H7 (cell line): ENCODE measurements at regions not wholly inside any gene's neighbourhood (a gene's known extent, or its start where the extent isn't known, plus 50 kb on each side); places are given as distances from the start of the nearest gene placed in this dataset.

Experiments
- DNase-seq: peaks from one replicate; pipeline ENCODE4 v3.0.0; 2012
- H3K27me3 ChIP-seq: 2 replicates; pipeline ENCODE4 v1.6.0; 2011; ENCODE audit warnings: mild to moderate bottlenecking, low read length; ENCODE audit not compliant: control insufficient read depth, insufficient read depth
- H3K36me3 ChIP-seq: replicated peaks from 2 replicates; pipeline ENCODE4 v1.5.1; 2011; ENCODE audit warnings: low read length; ENCODE audit not compliant: control insufficient read depth, insufficient read depth
- H3K4me3 ChIP-seq: 2 replicates; pipeline ENCODE4 v1.5.1; 2011; ENCODE audit warnings: low read depth, mild to moderate bottlenecking, control low read depth, low read length, moderate library complexity; ENCODE audit not compliant: insufficient read depth

DNA sequence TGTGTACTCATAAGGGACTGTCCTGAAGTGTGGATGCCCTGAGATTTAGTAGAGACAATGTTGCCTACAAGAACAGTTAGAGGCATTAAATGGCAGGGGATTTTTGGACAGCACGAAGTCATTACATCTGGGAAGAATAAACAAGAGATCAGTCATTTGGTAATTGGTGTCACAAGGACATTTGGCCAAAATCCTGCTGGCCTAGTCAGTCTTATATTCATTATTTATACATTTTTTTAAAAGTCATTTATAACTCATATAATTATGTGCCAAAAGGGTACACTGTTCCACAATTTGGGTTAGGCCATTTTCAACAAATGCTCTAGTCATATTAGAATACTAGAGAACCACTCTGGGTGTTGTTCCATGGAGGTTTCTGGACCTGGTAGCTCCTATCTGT lies 104.7 kb downstream of the LRATD1 start:
- H3K4me3 ChIP-seq = no peak overlapping the region
- no peak for DNase-seq
- H3K36me3 ChIP-seq = no peaks in the 10 kb centered on the region
- H3K27me3 ChIP-seq = no peaks in the 10 kb centered on the region

DNA sequence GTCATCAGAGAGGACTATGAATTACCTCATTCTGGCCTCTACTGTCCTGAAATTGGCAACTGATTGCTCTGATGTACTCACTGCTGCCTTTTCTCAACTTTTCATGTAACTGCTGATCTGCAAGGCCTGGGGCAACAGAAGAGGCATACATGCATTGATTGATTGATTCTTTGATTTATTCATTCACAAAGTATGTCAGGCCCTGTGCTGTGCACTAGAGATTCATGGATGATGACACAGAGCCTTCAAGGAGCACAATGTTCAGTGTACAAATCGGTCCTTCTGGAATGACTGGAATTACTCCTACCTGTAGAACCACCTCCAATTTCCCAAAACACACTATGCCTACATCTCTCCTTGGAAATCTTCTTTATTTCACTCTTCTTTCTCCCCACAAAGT lies 111.3 kb downstream of the LRATD1 start:
- H3K4me3 ChIP-seq = no peak overlapping the region
- no peak for DNase-seq
- H3K36me3 ChIP-seq = no peaks in the 10 kb centered on the region
- no peaks in the 10 kb centered on the region for H3K27me3 ChIP-seq

DNA sequence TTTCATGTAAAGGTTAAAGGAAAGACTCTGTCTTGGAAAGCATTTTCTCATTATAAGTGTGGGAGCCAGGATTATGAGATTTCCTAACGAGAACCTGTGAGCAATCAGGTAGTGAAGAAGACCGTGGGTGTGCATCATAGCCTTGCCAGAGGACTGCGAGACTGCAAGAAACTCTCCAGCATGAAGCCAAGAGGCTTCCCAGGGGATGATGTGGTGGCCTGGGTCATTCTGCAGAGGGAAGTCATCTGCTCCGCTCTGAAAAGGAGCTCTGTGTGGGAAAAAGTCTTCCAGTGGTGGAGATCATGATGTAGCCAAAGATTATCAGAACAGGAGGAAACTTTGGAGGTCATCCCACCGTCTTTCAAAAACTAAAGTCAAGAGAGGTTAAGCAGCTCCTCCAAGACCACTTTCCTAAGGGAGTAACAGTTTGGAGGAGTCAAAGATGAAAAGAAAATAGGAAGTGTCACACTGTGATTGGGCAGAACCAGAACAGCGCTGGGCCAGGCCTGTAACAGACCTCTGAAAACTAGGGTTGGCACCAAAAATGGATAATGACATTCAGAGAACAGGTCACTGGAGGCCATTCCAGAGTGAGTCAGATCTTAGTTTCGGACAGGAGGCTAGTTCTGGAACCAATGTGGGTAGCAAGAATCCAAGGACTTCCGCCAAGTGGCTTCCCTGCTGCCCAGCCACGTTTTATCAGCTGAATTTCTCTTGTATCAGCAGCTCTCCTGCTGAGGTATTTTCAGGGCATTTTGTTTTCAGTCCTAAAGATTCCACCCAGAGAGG lies 113.0 kb downstream of the LRATD1 start:
- H3K27me3 ChIP-seq = no peaks in the 10 kb centered on the region
- no peak for DNase-seq
- no peak overlapping the region for H3K4me3 ChIP-seq
- H3K36me3 ChIP-seq = no peaks in the 10 kb centered on the region

DNA sequence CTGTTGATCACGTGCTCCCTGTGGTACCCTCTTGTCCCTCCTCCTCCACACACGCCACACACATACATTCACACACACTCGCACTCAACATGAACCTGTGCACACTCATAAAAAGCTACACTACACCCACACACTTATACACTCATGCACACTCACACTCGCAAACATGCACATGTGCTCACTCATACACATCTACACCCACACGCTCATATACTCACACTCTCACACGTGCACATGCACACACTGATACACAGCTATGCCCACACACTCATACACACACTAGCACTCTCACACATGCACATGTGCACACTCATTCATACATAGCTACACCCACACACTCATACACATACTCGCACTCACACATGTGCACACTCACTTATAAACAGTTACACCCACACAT lies 113.6 kb downstream of the LRATD1 start:
- Histone ChIP-seq H3K36me3 (no peaks in the 10 kb centered on the region), H3K27me3 (no peaks in the 10 kb centered on the region), H3K4me3 (no peak overlapping the region)
- no peak for DNase-seq

DNA sequence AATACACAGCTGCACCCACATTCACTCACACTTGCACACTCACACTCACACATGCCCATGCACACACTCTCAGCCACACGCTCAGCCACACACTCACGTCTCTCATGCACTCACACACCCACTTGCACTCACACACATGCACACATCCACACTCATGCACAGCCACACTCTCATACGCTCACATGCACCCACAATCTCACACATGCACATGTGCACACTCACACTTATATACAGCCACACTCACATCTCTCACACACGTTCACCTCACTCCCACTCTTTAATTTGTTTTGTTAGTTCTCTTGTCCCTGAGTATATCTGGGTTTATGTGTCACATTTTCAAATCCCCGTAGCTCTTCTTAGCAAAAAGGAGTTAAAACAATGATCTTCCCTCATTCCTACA lies 114.9 kb downstream of the LRATD1 start:
- H3K36me3 ChIP-seq = no peaks in the 10 kb centered on the region
- no peaks in the 10 kb centered on the region for H3K27me3 ChIP-seq
- H3K4me3 ChIP-seq = no peak overlapping the region
- DNase-seq = no peak

DNA sequence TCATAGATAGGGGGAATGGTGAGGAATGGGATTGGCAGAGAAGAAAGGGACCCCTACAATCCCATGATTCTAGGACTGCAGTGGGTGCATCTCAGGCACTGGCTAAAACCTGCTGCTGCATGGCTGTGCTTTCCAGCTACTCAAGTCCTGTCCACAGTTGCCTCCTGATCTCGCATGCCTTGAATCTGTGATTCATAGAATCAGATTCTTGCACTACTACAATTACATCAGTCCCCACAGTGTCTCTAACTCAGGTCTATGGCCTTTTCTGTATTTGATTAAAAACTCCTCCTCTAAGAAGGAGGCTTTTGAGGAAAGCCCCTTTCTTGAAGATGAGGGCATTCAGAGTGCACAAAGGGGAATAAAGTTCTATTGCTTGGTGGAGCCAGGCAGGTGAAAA lies 117.4 kb downstream of the LRATD1 start:
- DNase-seq = no peak
- Histone ChIP-seq H3K27me3 (no peaks in the 10 kb centered on the region), H3K4me3 (no peak overlapping the region), H3K36me3 (no peaks in the 10 kb centered on the region)

DNA sequence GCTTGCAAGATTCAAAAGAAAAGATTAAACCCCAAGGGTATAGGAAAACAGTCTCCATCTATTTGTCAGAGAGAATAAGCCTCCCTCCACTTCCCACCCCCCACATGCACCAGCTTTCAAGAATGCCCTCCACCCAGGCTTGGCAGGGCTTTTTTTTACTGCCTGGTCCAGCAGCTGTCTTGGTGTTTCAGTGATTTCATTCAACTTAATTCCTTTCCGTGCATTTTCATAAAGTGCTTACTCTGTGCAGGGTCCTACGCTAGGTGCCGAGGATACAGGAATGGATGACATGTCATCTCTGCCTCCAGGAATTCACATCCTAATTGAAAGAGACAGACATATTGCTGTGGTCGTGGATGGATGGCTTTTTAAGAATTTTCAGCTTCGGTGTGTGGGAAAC lies 117.9 kb downstream of the LRATD1 start:
- Histone ChIP-seq H3K27me3 (no peaks in the 10 kb centered on the region), H3K4me3 (no peak overlapping the region), H3K36me3 (no peaks in the 10 kb centered on the region)
- no peak for DNase-seq

DNA sequence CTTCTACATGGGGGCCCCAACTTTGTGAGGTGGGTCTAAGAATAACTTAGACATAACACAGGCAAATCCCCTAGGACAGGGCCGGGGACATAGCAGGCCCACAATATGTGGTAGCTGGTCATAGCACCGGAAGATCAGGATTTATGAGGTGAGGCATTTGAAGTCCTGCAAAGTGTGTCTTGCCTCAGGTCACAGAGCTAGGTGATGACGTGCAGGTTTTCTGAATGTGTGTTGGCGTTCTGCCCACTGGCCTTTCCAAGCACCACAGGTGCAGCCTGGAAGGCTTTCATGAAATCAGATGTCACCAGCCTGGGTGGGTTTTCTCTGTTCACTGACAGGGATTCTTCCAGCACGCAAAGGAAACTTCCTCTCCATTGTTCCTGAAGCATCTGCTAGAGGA lies 119.1 kb downstream of the LRATD1 start:
- no peak for DNase-seq
- no peaks in the 10 kb centered on the region for H3K36me3 ChIP-seq
- no peak overlapping the region for H3K4me3 ChIP-seq
- no peaks in the 10 kb centered on the region for H3K27me3 ChIP-seq

DNA sequence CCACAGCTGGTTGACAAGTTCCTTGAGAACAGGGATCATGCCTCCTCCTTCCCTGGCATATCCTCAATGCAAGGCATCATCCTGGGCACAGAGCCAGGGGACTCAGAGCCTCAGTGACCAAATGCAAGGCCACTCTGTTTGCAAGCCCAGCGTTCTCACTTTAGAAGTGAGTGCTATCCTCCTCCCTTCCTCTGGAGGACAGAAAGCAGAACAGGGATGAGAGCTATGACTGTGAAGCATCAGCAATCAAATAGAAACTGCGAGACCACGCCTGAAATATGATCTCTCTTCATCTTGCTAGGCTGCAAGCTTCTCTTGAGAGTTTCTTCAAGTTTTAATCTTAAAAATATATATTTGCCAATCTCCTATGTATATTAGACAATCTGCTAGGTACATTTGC lies 119.8 kb downstream of the LRATD1 start:
- Histone ChIP-seq H3K36me3 (no peaks in the 10 kb centered on the region), H3K4me3 (no peak overlapping the region), H3K27me3 (no peaks in the 10 kb centered on the region)
- DNase-seq = no peak

DNA sequence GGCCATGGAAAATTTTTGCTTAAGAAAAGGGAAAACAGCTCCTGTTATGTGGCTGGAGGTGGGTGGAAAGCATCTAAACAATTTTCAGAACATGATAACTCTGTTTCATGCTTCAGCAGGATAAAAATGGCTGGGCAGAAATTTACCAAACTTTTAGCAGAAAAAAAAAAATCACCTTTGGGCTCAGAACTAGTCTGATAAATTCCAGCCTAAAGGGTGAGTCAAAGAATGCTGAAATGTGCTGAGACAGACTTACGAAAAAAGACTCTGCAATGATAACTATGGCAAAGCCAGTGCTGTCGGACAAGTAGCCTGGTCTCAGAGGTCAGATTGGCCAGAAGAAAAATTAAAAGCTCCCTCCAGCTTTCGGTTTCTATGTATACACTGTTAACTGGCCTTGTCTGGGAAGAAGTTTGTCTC lies 123.6 kb downstream of the LRATD1 start:
- no peaks in the 10 kb centered on the region for H3K27me3 ChIP-seq
- no peak for DNase-seq
- H3K36me3 ChIP-seq = no peaks in the 10 kb centered on the region
- H3K4me3 ChIP-seq = no peak overlapping the region

DNA sequence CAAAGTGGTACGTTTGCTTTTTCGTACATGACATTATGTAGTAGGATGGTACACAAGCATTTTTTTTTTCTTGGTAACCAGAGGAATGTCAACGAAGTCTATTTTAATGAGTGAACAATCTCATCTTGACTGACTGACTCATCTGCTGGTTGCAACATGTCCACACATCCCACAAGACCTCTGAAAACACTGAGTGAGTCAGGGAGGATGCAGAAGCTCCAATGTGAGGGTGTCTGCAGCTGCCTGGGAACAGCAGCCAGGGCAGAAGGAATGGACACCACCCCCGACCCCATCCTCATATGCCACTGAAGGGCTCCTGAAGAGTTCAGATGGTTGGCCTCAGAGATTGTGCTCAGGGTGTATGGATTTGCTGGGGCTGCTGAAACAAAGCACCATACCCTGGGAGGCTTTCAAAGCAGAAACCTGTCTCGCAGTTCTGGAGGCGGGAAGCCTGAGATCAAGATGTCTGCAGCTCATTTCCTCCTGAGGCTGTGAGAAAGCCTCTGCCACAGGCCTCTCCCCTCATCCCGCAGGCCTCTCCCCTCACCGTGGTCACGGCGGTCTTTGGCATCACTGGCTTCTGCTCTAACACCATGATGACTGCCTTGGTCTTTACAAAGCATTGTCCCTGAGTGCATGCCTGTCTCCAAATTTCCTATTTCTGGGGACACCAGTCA lies 124.6 kb downstream of the LRATD1 start:
- no peaks in the 10 kb centered on the region for H3K36me3 ChIP-seq
- no peaks in the 10 kb centered on the region for H3K27me3 ChIP-seq
- no peak for DNase-seq
- no peak overlapping the region for H3K4me3 ChIP-seq

DNA sequence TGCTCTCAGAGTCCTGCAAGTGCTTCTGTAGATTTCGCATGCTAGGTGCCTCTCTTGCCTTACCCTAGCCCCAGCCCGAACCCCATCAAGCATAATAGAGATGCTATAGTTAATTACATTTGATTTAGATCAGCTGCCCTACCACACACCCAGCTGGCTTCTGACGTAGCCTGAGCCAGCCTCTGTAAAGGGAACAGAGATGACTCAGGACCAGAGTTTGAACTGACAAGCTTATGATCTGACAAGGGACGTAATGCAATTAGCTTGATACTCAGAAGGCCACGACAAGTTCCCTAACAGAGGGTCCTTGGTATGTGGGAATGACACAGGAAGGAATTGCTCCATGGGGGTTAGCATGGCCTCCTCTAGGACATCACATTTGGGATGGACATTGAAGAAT lies 126.6 kb downstream of the LRATD1 start:
- no peaks in the 10 kb centered on the region for H3K36me3 ChIP-seq
- H3K27me3 ChIP-seq = no peaks in the 10 kb centered on the region
- no peak for DNase-seq
- no peak overlapping the region for H3K4me3 ChIP-seq

DNA sequence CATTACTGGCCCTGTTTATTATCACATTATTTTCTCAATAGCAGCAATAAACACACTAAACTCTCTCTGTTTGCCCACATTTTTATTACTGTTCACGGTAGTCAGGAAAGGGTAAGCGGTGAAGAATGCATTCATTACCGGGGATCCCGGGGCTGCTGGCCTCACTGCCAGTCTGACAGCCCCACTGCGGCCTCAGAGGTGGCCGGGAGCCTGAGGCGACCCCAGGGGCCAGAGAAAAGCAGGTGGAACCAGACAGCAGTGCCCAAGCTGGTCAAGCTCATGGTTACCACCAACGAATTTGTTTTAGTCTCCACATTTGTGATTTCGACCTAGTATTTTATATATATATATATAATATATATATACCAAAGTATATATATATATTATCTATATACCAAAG lies 127.7 kb downstream of the LRATD1 start:
- Histone ChIP-seq H3K27me3 (no peaks in the 10 kb centered on the region), H3K36me3 (no peaks in the 10 kb centered on the region), H3K4me3 (no peak overlapping the region)
- DNase-seq = no peak

DNA sequence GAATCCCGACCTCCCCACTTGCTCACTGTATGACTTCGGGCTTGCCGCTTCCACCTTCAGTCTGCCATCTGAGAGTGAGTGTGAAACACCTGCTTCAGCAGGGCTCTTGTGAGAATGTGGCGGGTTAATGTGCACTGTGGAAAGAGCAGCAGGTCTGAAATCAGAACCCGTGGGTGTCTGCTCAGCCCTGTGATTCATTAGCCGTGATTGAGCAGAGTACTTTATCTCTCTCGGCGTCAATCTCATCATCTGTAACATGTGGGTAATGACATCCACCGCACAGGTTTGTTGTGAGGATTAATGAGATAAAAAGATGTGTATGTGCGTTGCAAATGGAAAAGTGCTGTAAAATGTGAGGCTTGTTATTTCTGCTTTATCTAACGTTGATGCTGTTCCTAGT lies 128.6 kb downstream of the LRATD1 start:
- no peak overlapping the region for H3K4me3 ChIP-seq
- no peak for DNase-seq
- H3K27me3 ChIP-seq = no peaks in the 10 kb centered on the region
- H3K36me3 ChIP-seq = no peaks in the 10 kb centered on the region

DNA sequence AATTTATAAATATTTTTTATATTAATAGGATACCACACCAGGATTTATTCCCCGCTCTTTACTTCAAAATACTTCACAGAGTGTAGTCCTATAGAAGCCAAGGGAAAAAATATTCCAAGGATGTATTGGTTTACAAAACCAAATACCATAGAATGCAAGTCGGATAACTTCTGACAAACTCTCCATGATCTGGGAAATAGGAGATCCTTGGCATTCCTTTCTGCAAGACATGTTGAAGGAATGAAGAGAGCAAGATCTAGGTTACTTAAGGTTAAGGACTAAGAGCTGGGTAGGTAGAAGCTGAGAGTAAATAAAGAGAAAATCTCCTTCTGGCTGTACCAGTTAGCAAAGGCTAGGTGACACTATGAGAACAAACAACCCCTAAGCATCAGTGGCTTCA lies 141.2 kb downstream of the LRATD1 start:
- DNase-seq = no peak
- Histone ChIP-seq H3K27me3 (no peaks in the 10 kb centered on the region), H3K36me3 (no peaks in the 10 kb centered on the region), H3K4me3 (no peak overlapping the region)
